ENCODE measurements at regions not wholly inside any gene's neighbourhood (a gene's known extent, or its start where the extent isn't known, plus 50 kb on each side); places are given as distances from the start of the nearest gene placed in this dataset.

DNA sequence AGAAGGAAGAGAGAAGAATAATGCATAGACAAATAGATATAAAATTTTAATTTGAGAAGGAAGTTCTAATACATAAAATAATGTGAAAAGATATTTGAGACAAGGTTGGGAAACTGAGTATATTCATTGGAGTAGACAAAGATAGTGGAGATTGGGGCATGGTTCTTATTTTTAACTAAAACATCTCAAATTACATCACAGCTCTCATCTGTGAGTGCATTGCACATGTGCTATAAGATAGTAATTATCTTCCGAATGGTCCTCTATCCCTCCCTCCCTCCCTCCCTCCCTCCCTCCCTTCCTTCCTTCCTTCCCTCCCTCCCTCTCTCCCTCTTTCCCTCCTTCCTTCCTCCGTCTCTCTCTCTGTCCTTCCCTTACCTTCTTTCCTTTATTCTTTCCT lies 1104.0 kb upstream of the FLRT2 start:
- Histone ChIP-seq H2AFZ (ENCODE audit: low read depth) (no peak overlapping the region), H3K27ac (no peak overlapping the region), H3K27me3 (ENCODE audit: insufficient read depth, low read depth) (no peaks in the 10 kb centered on the region), H3K79me2 (ENCODE audit: insufficient read depth, low read depth) (no peaks in the 10 kb centered on the region), H3K4me3 (IDR thresholded peaks at IDR 0.05; ENCODE audit: insufficient read depth, low read depth, low read length) (no peak overlapping the region), H3K4me1 (ENCODE audit: low read depth, poor library complexity, severe bottlenecking) (no peaks in the 10 kb centered on the region), H3K4me2 (no peak overlapping the region), H3K36me3 (ENCODE audit: insufficient read depth) (no peaks in the 10 kb centered on the region), H3K9ac (no peak overlapping the region), H4K20me1 (ENCODE audit: insufficient read depth) (no peaks in the 10 kb centered on the region)
- TF ChIP-seq, protein P1, sequence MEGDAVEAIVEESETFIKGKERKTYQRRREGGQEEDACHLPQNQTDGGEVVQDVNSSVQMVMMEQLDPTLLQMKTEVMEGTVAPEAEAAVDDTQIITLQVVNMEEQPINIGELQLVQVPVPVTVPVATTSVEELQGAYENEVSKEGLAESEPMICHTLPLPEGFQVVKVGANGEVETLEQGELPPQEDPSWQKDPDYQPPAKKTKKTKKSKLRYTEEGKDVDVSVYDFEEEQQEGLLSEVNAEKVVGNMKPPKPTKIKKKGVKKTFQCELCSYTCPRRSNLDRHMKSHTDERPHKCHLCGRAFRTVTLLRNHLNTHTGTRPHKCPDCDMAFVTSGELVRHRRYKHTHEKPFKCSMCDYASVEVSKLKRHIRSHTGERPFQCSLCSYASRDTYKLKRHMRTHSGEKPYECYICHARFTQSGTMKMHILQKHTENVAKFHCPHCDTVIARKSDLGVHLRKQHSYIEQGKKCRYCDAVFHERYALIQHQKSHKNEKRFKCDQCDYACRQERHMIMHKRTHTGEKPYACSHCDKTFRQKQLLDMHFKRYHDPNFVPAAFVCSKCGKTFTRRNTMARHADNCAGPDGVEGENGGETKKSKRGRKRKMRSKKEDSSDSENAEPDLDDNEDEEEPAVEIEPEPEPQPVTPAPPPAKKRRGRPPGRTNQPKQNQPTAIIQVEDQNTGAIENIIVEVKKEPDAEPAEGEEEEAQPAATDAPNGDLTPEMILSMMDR (conservative IDR thresholded peaks at IDR 0.05; ENCODE audit: low read depth, low read length), result no peak

DNA sequence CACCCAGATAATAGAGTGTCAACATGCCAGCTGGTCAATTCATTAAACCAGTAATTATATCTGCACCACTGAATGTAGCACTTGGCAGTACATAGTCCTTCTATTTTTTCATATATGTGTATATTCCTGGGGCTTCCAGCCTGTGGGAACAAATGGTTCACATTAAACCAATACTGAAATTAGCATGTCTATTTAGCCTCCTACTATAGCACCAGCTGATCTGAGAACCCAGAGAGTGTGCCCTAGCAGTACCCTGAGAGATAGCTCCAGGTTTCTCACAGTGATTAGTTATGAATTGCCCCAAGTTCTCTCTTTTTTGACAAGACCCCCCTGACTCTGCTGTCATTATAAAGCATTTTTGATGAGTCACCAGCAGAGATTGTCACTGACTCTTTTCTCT lies 1097.3 kb upstream of the FLRT2 start:
- H3K27ac ChIP-seq, result no peak overlapping the region
- TF ChIP-seq, protein P1 (conservative IDR thresholded peaks at IDR 0.05; ENCODE audit: low read depth, low read length), result no peak
- H3K36me3 ChIP-seq (ENCODE audit: insufficient read depth), result no peaks in the 10 kb centered on the region
- no peaks in the 10 kb centered on the region for H3K79me2 ChIP-seq (ENCODE audit: insufficient read depth, low read depth)
- H3K4me2 ChIP-seq, result no peak overlapping the region
- H3K27me3 ChIP-seq (ENCODE audit: insufficient read depth, low read depth), result no peaks in the 10 kb centered on the region
- H4K20me1 ChIP-seq (ENCODE audit: insufficient read depth), result no peaks in the 10 kb centered on the region
- H2AFZ ChIP-seq (ENCODE audit: low read depth), result no peak overlapping the region
- no peaks in the 10 kb centered on the region for H3K4me1 ChIP-seq (ENCODE audit: low read depth, poor library complexity, severe bottlenecking)
- no peak overlapping the region for H3K9ac ChIP-seq
- H3K4me3 ChIP-seq (IDR thresholded peaks at IDR 0.05; ENCODE audit: insufficient read depth, low read depth, low read length), result no peak overlapping the region

- TF ChIP-seq, protein P1 (conservative IDR thresholded peaks at IDR 0.05; ENCODE audit: low read depth, low read length), result no peak
- H3K79me2 ChIP-seq (ENCODE audit: insufficient read depth, low read depth), result no peaks in the 10 kb centered on the region
- H3K27me3 ChIP-seq (ENCODE audit: insufficient read depth, low read depth), result no peaks in the 10 kb centered on the region
- H3K4me3 ChIP-seq (IDR thresholded peaks at IDR 0.05; ENCODE audit: insufficient read depth, low read depth, low read length), result no peak overlapping the region
- no peaks in the 10 kb centered on the region for H3K36me3 ChIP-seq (ENCODE audit: insufficient read depth)
- no peaks in the 10 kb centered on the region for H3K4me1 ChIP-seq (ENCODE audit: low read depth, poor library complexity, severe bottlenecking)
- no peak overlapping the region for H3K27ac ChIP-seq
- no peak overlapping the region for H3K4me2 ChIP-seq
- no peak overlapping the region for H2AFZ ChIP-seq (ENCODE audit: low read depth)
- no peaks in the 10 kb centered on the region for H4K20me1 ChIP-seq (ENCODE audit: insufficient read depth)
- H3K9ac ChIP-seq, result no peak overlapping the region
These were observed 1096.0 kb upstream of the FLRT2 start for GRCh38 chr14:84433961-84434360.

- H3K4me1 ChIP-seq (ENCODE audit: low read depth, poor library complexity, severe bottlenecking), result no peaks in the 10 kb centered on the region
- H4K20me1 ChIP-seq (ENCODE audit: insufficient read depth), result no peaks in the 10 kb centered on the region
- H3K79me2 ChIP-seq (ENCODE audit: insufficient read depth, low read depth), result no peaks in the 10 kb centered on the region
- H3K4me3 ChIP-seq (IDR thresholded peaks at IDR 0.05; ENCODE audit: insufficient read depth, low read depth, low read length), result no peak overlapping the region
- no peak overlapping the region for H3K27ac ChIP-seq
- no peak overlapping the region for H3K4me2 ChIP-seq
- TF ChIP-seq, protein P1 (conservative IDR thresholded peaks at IDR 0.05; ENCODE audit: low read depth, low read length), result no peak
- no peaks in the 10 kb centered on the region for H3K36me3 ChIP-seq (ENCODE audit: insufficient read depth)
- no peak overlapping the region for H3K9ac ChIP-seq
- no peaks in the 10 kb centered on the region for H3K27me3 ChIP-seq (ENCODE audit: insufficient read depth, low read depth)
- no peak overlapping the region for H2AFZ ChIP-seq (ENCODE audit: low read depth)
These were observed 1094.1 kb upstream of the FLRT2 start for GRCh38 chr14:84435820-84436324.
